BE2C (cell line): ENCODE measurements at regions not wholly inside any gene's neighbourhood (a gene's known extent, or its start where the extent isn't known, plus 50 kb on each side); places are given as distances from the start of the nearest gene placed in this dataset.

Source experiments
- DNase-seq: peaks from one replicate; pipeline ENCODE4 v3.0.0-alpha.2; 2020
- H3K27me3 ChIP-seq: fragments of 250-450 bp; sonication (Bioruptor Pico); 2 replicates; pipeline ENCODE4 v1.5.1; 2020; ENCODE audit warnings: mild to moderate bottlenecking
- H3K36me3 ChIP-seq: fragments of 250-450 bp; sonication (Bioruptor Pico); 2 replicates; pipeline ENCODE4 v1.5.1; 2020; ENCODE audit warnings: mild to moderate bottlenecking
- H3K4me1 ChIP-seq: fragments of 250-450 bp; sonication (Bioruptor Pico); 2 replicates; pipeline ENCODE4 v1.5.1; 2020
- H3K4me3 ChIP-seq: 2 replicates; pipeline ENCODE4 v1.5.1; 2011; ENCODE audit warnings: low read depth, low read length
- H3K9me3 ChIP-seq: fragments of 250-450 bp; sonication (Bioruptor Pico); 2 replicates; pipeline ENCODE4 v1.5.1; 2020
- CTCF ChIP-seq: IDR thresholded peaks from 2 replicates; pipeline ENCODE4 v1.5.1; 2012; ENCODE audit warnings: mild to moderate bottlenecking, low read depth, low read length

GRCh38 chr4:55725057-55725456 lies 89.0 kb upstream of the NMU start:
- H3K4me1 ChIP-seq, result no peaks in the 10 kb centered on the region; the same call in 1 of the 2 replicates
- H3K9me3 ChIP-seq, result no peaks in the 10 kb centered on the region
- TF ChIP-seq CTCF, result no peak
- no peak overlapping the region for H3K4me3 ChIP-seq
- no peaks in the 10 kb centered on the region for H3K36me3 ChIP-seq
- peak; percentile 15 for DNase-seq
- H3K27me3 ChIP-seq, result no peaks in the 10 kb centered on the region

DNA sequence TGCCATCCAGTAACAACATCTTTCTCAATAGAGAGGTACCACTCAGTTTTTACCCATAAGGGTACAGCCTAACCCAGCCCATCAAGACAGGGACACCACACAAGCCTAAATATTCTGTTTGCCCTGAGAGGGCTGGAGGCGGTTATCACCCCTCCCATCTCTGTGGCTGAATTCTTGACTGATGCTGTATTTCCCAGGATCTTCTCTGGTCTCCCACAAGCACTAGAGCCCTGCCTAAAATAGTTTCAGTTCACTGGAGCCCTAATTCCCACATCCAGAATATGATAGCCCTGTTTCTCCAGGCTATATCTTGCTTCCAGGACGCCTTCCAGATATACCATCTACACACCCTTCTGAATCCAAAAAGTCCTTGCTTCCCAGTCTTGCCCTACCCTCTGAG lies 91.6 kb upstream of the NMU start:
- DNase-seq, result no peak
- Histone ChIP-seq H3K4me3 (no peak overlapping the region), H3K27me3 (no peaks in the 10 kb centered on the region), H3K36me3 (no peaks in the 10 kb centered on the region), H3K4me1 (no peaks in the 10 kb centered on the region; the same call in 1 of the 2 replicates), H3K9me3 (no peaks in the 10 kb centered on the region)
- TF ChIP-seq CTCF, result no peak

DNA sequence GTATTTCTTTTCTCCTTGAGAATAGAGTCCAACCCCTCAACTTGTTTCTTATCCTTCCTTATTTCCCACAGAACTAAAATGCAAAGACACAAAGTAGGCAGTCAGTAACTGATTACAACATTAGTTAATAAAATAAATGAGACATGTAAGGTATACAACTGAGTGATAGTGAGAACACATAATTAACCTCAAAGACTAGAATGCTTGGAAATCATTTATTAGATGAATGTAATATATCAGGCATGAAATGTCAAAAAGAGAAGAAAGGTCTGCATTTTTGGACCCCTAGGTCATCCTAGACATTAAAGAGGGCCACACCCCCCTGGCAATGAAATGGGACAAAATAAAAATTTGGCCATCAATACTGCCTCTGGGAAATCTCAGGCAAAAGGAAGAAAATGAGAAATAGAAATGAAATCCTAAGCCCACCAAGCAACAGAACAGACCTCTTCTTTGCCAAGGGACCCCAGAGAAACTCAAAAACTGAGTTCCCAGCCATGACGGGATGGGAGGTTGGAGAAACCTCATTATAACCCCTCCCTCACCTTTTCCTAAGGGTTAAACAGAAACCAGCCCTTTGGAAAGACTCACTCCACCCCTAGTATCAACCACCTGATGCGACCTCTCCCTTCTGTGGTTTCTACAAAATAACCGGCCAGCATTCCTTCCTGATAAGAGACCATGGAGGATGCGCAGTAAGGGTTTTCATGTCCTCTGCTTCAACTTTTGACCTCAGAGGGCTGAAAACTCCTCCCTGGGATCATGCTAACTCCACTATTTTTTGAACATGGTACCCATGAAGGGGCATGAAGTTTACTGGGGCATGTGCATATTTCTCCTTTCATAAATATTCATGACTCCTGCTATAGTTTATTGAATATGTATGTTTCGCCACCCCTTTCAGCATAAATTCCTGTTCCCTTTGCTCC lies 90.0 kb upstream of the EXOC1L start:
- Histone ChIP-seq H3K4me3 (no peak overlapping the region), H3K36me3 (no peaks in the 10 kb centered on the region), H3K27me3 (no peaks in the 10 kb centered on the region), H3K4me1 (peaks cover 4% of the 10 kb centered on the region), H3K9me3 (no peaks in the 10 kb centered on the region)
- no peak for DNase-seq
- TF ChIP-seq CTCF, result no peak

GRCh38 chr4:55730280-55730931 lies 89.2 kb upstream of the EXOC1L start:
- H3K4me1 ChIP-seq, result peaks cover 4% of the 10 kb centered on the region
- no peaks in the 10 kb centered on the region for H3K27me3 ChIP-seq
- no peak overlapping the region for H3K4me3 ChIP-seq
- H3K9me3 ChIP-seq, result no peaks in the 10 kb centered on the region
- no peak for DNase-seq
- TF ChIP-seq CTCF, result no peak
- H3K36me3 ChIP-seq, result no peaks in the 10 kb centered on the region

GRCh38 chr4:55731959-55732358 lies 87.6 kb upstream of the EXOC1L start:
- no peaks in the 10 kb centered on the region for H3K36me3 ChIP-seq
- no peak for TF ChIP-seq CTCF
- H3K27me3 ChIP-seq, result no peaks in the 10 kb centered on the region
- no peak overlapping the region for H3K4me3 ChIP-seq
- DNase-seq, result no peak
- peaks cover 4% of the 10 kb centered on the region; the same call in 1 of the 2 replicates for H3K4me1 ChIP-seq
- no peaks in the 10 kb centered on the region for H3K9me3 ChIP-seq

DNA sequence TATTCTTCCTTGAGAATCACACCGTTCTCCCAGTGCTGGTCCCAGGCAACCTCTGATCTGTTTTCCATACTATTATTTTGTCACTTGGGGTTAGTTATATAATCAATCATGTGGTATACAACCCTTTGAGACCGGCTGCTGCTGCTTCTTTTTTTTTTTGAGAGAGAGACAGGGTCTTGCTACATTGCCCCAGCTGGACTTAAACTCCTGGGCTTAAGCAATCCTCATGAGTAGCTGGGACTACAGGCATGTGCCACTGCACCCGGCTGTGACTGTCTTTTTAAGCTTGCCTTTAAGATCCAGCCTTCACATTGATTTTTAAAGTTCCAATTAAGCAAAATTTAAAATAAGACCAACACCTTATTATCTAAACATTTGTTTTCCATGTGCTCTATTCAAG lies 86.7 kb upstream of the EXOC1L start:
- no peaks in the 10 kb centered on the region for H3K36me3 ChIP-seq
- no peaks in the 10 kb centered on the region for H3K27me3 ChIP-seq
- DNase-seq, result no peak
- no peaks in the 10 kb centered on the region for H3K9me3 ChIP-seq
- TF ChIP-seq CTCF, result no peak
- no peak overlapping the region for H3K4me3 ChIP-seq
- peaks cover 4% of the 10 kb centered on the region; the same call in 1 of the 2 replicates for H3K4me1 ChIP-seq
